ENCODE measurements at regions not wholly inside any gene's neighbourhood (a gene's known extent, or its start where the extent isn't known, plus 50 kb on each side); places are given as distances from the start of the nearest gene placed in this dataset.

DNA sequence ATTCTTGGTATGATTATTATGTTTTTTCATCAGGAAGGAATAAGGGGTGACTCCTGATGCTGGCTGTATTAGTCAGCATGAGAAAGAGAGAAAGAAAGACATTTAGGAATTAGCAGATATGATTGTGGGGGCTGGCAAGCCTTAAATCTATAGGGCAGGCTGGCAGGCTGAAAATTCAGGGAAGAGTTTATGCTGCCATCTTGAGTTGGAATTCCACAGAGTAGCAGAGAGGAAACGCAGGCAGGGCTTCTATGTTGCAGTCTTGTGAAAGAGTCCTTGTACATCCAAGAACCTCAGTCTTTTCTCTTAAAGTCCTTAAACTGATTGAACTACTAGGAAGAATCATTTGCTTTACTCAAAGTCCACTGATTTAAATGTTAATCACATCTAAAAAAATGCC, 262.7 kb upstream of the SLC10A2 start:
- in situ Hi-C loops (cut with HindIII; ENCODE audit: low sequenced_read_pairs), result no loop called here

DNA sequence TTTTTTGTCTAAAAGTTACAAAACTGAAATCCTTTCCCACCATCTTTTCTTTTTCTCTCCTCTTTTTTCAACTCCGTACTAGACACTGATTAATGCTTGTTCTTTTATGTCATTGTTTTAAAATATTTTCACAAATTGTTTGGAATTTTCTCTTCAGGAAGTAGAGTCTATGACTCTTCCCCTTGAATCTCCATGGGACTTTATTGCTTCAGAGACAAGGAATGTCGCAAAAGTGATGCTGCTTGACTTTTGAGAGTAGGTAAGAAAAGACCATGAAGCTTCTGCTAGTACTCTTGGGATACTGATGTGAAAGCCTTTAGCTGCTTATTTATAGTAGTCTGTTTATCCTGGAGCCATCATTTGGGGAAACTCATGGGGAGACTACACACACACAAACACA, 260.1 kb upstream of the SLC10A2 start:
- in situ Hi-C loops (cut with HindIII; ENCODE audit: low sequenced_read_pairs), result no loop called here

DNA sequence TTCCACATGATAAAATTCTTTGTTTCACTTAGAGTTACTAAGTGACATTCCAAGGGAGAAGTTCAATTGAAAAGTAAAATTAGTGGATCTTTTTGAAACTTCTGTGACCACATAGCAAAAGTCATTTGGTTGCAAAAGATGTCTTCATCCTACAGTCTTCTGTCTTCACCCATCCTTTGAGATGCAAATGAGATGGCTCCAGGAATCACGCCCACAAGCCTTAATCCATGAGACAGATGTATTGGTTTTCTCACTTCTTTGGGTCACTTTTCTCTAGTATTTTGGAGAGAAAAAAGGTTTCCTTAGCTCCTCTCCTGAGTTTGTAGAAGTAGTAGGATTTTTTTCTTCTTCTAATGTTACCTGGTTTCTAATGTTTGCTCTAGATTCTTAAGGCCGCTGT, 259.5 kb upstream of the SLC10A2 start:
- in situ Hi-C loops (cut with HindIII; ENCODE audit: low sequenced_read_pairs), result no loop called here

DNA sequence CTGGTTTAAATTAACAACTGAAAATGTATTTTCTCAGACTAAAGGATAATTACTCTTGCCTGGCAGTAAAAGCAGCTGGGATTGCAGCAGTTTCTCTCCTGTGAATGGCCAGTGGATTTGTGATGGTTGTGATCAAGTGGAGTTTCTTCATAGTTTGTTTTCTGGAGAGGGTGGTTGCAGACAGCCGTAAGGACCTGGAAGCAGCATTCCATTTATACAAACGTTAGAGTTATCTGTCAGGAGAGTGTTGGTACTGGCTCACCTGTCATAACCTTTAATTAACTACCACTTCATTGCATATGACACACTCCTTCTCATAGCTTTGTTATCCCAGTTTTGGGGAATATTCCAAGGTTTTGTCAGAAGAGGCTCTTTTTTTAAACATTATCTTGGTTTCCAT, 258.4 kb upstream of the SLC10A2 start:
- in situ Hi-C loops (cut with HindIII; ENCODE audit: low sequenced_read_pairs), result no loop called here

GRCh38 chr13:103315711-103316110, 249.5 kb upstream of the SLC10A2 start:
- in situ Hi-C loops (cut with HindIII; ENCODE audit: low sequenced_read_pairs), result no loop called here

GRCh38 chr13:103312467-103312866, 246.2 kb upstream of the SLC10A2 start:
- in situ Hi-C loops (cut with HindIII; ENCODE audit: low sequenced_read_pairs), result no loop called here

- in situ Hi-C loops (cut with HindIII; ENCODE audit: low sequenced_read_pairs), result no loop called here
Measured at GRCh38 chr13:103308667-103309066, 242.4 kb upstream of the SLC10A2 start.

GRCh38 chr13:103306163-103306562, 239.9 kb upstream of the SLC10A2 start:
- in situ Hi-C loops (cut with HindIII; ENCODE audit: low sequenced_read_pairs), result no loop called here

GRCh38 chr13:103303078-103303651, 236.9 kb upstream of the SLC10A2 start:
- in situ Hi-C loops (cut with HindIII; ENCODE audit: low sequenced_read_pairs), result no loop called here

DNA sequence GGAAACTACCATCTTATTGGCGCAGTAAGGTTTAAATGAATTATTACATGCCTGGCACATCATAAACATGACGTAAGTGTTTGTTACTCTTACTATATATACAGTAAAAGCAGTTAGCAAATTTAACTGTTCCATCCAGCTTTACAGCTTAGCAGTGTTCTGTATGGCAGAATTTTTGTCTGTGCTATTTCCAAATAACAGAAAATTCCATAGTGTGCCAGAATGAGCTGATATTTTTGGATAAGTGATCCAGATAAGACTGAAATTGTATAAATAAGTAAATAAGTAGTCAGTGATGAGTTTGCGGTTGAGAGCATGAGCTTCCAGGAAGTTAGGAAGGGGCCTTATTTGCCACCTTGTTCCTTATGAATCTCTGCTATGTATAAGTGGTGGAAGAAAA, 236.5 kb upstream of the SLC10A2 start:
- in situ Hi-C loops (cut with HindIII; ENCODE audit: low sequenced_read_pairs), result no loop called here

GRCh38 chr13:103299079-103299478, 232.9 kb upstream of the SLC10A2 start:
- in situ Hi-C loops (cut with HindIII; ENCODE audit: low sequenced_read_pairs), result no loop called here

- in situ Hi-C loops (cut with HindIII; ENCODE audit: low sequenced_read_pairs), result no loop called here
Measured at GRCh38 chr13:103297083-103297482, 230.9 kb upstream of the SLC10A2 start.

DNA sequence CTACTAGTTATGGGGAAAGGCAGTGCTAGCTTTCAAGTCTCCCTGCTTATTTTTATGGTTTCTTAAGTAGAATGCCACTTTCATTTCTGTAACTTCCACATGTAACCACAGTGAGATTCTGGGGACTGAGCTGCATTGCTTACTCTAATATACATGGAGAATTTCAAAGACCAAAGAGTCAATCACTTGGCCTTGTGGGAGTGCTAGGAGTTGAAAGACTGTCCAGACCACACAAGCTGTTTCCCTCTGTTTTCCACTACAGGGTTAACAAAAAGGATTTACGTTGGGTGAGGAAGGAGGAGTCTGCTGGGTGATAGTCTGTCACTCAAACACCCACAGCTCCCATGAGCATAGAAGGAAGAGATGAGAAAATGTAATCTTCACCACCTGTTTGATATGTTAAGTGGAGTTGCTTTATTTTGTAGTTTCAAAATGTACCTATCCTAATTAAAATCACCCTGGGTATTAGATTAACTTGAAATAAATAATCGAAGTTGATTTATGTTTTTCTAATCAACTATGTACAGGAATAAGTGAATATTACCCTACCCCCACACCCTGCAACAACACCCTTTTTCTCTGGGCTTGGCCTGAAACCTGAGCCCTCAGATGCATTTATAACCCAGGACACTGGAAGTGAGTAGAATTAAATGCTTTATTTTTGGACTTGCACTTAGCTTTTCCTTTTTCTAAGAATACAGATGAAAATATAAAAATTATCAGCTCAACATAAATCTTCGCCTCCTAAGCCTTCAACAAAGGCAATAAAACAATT, 225.8 kb upstream of the SLC10A2 start:
- in situ Hi-C loops (cut with HindIII; ENCODE audit: low sequenced_read_pairs), result no loop called here

DNA sequence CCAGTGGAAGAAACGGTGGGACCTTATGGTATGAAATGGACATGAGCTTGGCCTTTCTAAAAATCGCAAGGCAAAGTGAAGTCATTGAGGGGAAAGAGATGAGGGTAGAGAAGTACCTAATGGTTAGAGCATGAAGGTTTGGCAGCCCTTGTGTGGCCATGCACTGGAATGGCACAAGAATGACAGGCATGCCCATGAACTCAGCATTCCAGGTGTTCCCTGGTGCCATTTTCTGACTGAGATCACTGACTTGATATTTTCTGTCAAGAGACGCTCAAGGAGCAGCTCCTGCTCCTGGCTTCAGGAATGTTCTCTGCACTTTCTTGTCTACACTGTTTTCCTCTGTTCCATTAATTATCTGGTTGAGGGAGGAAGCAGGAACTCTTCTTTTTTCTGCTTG, 225.0 kb upstream of the SLC10A2 start:
- in situ Hi-C loops (cut with HindIII; ENCODE audit: low sequenced_read_pairs), result no loop called here

DNA sequence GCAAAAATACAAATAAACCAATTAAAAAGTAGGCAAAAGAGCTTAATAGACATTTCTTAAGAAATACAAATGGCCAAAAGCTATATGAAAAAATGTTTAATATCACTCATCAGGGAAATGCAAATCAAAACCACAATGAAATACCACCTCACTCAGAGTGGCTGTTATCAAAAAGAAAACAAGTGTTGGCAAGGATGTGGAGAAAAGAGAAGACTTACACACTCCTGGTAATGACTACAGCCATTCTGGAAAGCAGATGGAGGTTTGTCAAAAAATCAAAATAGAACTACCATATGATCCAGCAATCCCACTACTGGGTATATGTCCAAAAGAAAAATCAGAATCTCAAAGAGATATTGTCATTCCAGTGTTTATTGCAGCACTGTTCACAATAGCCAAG, 223.5 kb upstream of the SLC10A2 start:
- in situ Hi-C loops (cut with HindIII; ENCODE audit: low sequenced_read_pairs), result no loop called here

DNA sequence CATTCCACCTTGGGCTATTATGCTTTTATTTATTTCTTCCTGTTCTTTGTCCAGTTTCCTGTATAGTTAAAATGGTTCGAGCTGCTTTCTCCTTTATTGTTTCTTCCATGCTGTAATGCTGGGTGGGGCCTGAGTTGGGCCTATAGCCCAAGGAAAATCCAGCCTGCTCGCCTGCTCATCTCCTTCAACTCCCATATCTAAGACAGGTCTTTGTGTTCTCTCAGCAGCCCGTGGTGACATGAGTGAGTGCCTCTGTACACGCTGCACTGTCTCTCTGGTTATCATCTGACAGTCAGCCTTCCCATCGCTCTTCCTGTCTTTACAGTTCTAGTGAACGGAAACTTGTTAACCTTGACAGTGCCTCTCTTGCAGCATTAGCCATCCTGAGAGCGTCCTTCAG, 221.9 kb upstream of the SLC10A2 start:
- in situ Hi-C loops (cut with HindIII; ENCODE audit: low sequenced_read_pairs), result no loop called here

DNA sequence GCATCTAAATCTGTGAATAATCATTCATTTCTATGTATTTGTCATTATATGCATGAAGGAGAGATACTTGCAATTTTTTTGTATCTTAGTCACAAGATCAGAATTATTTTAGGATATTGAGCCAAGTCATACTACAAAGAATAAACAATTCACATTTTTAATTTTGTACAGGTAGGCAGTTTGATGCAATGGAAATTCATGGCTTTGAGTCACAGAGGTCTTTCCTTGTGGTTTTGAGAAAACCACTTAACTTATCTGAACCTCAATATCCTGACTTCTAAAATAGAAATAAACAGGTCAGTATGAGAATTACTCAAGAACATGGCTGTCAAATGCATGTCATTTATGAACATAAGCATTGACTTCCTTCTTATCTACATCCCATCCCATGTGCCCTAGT, 221.4 kb upstream of the SLC10A2 start:
- in situ Hi-C loops (cut with HindIII; ENCODE audit: low sequenced_read_pairs), result no loop called here

- in situ Hi-C loops (cut with HindIII; ENCODE audit: low sequenced_read_pairs), result no loop called here
Measured at GRCh38 chr13:103284466-103284865, 218.2 kb upstream of the SLC10A2 start.

GRCh38 chr13:103283451-103283820, 217.2 kb upstream of the SLC10A2 start:
- in situ Hi-C loops (cut with HindIII; ENCODE audit: low sequenced_read_pairs), result no loop called here

DNA sequence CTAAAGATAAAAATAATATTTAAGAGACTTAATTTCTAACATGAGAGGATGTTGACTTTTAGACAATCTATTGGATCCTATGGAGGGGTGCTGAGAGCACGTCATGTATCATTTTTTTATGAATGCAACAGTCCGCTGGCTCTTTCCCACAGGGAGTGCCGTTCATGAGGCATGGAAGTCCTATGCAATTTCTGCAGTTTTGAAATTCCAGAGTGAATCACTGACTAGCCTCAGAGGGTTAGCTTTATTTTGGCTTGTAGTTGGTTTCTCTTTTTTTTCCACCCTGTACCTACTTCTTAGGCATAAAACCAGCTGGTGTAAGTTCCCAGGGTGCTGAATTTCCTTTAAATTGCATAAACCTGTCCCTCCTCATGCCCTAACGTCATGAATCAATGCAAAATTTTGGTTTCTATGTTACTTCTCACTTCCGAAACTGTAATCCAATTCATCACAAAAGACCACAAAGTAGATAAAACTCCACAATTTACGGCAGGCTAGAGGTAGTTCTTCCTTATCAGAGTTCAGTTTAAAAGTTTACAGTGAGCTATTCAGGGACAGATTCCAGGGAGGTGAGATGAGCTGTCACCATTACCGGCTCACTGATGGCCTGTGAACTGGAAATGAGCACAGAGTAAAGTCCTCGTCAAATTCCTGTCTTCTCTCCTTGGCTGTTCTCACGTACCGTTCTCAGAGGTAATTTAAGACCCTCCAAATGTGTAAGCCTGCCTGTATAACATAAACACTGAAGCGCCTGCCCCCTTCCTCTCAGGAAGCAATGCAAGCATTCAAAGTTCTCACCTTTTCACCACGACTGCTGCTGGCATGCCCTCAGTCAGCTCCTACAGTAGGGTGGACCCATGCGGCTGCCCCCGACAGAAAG, 216.6 kb upstream of the SLC10A2 start:
- in situ Hi-C loops (cut with HindIII; ENCODE audit: low sequenced_read_pairs), result no loop called here

DNA sequence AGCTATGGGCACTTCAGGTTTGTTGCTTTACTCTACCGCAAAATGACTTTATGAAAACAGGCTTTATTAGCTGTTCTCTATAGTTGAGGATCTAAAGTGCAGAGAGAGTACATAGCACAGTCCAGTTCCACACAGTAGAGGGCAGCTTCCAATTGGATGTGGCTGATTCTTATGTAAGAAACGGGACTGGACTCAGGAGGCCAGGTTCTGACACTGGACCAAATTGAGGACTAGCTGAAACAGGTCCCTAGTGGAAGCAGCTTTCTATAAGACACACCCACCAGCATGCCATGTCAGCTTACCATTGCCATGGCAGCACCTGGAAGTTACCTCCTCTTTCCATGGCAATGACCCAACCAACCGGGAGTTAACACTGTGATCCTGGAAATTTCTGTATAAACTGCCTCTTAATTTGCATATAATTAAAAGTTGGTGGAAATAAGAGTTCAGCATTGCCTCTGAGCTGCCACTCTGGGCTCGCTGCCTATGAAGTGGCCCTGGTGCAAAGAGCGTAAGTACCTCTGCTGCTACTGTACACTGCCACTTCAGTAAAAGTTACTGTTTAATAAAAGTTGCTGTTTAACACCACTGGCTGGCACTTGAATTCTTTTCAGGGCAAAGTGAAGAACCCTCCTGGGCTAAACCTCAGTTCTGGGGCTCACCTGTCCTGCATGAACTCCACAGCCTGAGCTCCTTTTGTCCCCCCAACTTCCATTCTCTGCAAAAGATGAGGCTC, 211.9 kb upstream of the SLC10A2 start:
- in situ Hi-C loops (cut with HindIII; ENCODE audit: low sequenced_read_pairs), result no loop called here
